ENCODE measurements at regions not wholly inside any gene's neighbourhood (a gene's known extent, or its start where the extent isn't known, plus 50 kb on each side); places are given as distances from the start of the nearest gene placed in this dataset.

DNA sequence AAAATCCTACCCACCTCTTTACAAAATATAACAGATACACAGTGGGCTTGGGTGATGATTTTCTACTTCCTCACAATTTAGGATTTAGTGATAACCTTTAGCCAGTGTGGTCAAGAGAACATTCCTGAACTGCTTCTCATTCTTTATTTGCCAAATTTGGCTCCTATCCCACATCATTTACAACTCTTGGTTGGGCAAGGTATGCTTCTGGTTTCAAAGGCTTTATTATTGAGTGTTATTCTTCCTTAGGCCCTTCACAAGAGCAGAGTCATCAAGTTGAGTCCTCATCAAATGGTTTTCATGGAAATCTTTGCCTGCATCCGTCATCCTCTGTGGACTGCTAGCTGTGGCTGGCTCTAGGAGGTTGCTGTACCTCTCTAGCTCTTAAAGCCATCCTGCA lies 472.0 kb upstream of the ETAA1 start:
- peak; percentile 10 for DNase-seq (ENCODE audit: low read depth)
- no peak for TF ChIP-seq CTCF (IDR thresholded peaks at IDR 0.05; ENCODE audit: insufficient read depth, low read depth, low read length, missing control alignments)
- no peak overlapping the region for H3K4me3 ChIP-seq (ENCODE audit: low read length)

DNA sequence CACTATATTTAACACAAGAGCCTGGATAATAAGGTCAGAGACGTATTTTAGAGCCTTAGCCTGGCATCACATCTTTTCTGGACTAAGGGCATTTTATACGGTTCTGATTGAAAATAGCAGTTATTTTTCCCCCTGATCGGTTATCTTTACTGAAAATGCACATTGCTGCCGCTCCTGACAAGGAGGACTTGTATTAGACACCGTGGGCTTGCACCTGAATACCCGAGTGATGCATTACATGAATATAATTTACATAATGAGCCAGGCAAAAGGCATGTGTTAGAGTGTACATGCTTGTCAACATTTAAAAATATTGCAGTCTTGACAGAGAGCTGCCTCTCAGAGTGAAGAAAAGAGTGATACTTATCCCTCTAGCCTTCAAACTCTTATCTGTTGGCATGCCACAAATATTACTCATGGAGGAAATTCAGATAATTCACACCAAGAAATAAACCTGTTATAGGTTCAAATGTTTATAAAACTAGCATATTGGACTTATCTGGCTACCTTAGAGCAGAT lies 470.5 kb upstream of the ETAA1 start:
- DNase-seq (ENCODE audit: low read depth): no peak
- no peak for TF ChIP-seq CTCF (IDR thresholded peaks at IDR 0.05; ENCODE audit: insufficient read depth, low read depth, low read length, missing control alignments)
- no peak overlapping the region for H3K4me3 ChIP-seq (ENCODE audit: low read length)

- peak; percentile 83 for DNase-seq (ENCODE audit: low read depth)
- H3K4me3 ChIP-seq (ENCODE audit: low read length): peak overlapping the region; percentile 23
- TF ChIP-seq CTCF (IDR thresholded peaks at IDR 0.05; ENCODE audit: insufficient read depth, low read depth, low read length, missing control alignments): no peak
Observed at GRCh38 chr2:66929632-66930338, 467.3 kb upstream of the ETAA1 start.

- no peak for DNase-seq (ENCODE audit: low read depth)
- H3K4me3 ChIP-seq (ENCODE audit: low read length): no peak overlapping the region
- no peak for TF ChIP-seq CTCF (IDR thresholded peaks at IDR 0.05; ENCODE audit: insufficient read depth, low read depth, low read length, missing control alignments)
Observed at GRCh38 chr2:66930339-66931220, 466.6 kb upstream of the ETAA1 start.

GRCh38 chr2:66938471-66938967 lies 458.6 kb upstream of the ETAA1 start:
- no peak for TF ChIP-seq CTCF (IDR thresholded peaks at IDR 0.05; ENCODE audit: insufficient read depth, low read depth, low read length, missing control alignments)
- peak; percentile 59 for DNase-seq (ENCODE audit: low read depth)
- no peak overlapping the region for H3K4me3 ChIP-seq (ENCODE audit: low read length)

GRCh38 chr2:66940080-66940479 lies 457.1 kb upstream of the ETAA1 start:
- DNase-seq (ENCODE audit: low read depth): no peak
- H3K4me3 ChIP-seq (ENCODE audit: low read length): no peak overlapping the region
- TF ChIP-seq CTCF (IDR thresholded peaks at IDR 0.05; ENCODE audit: insufficient read depth, low read depth, low read length, missing control alignments): no peak
